Epithelial cell of esophagus (primary cell): ENCODE measurements at regions not wholly inside any gene's neighbourhood (a gene's known extent, or its start where the extent isn't known, plus 50 kb on each side); places are given as distances from the start of the nearest gene placed in this dataset.
A peak's percentile ranks its signal among the peaks of the same experiment; 100 is the strongest.
"Not testable (repeated sequence)": the region's sequence is repeated elsewhere in the genome, so short reads cannot be mapped to it uniquely, and the experiment has no call there.

Experiments used
- DNase-seq: peaks from one replicate; pipeline ENCODE4 v3.0.0; 2010; ENCODE audit warnings: low read depth
- H3K4me3 ChIP-seq: 2 replicates; pipeline ENCODE4 v1.5.1; 2011; ENCODE audit warnings: mild to moderate bottlenecking, low read length, control low read depth
- CTCF ChIP-seq: IDR thresholded peaks from 2 replicates; pipeline ENCODE4 v1.5.1; 2011; ENCODE audit warnings: low read depth, mild to moderate bottlenecking, low read length, control low read depth, inconsistent platforms; ENCODE audit not compliant: insufficient read depth; ENCODE audit errors: missing control alignments

- DNase-seq, result no peak
- no peak overlapping the region for H3K4me3 ChIP-seq
- no peak for TF ChIP-seq CTCF
These were observed 120.3 kb upstream of the KLHL4 start for GRCh38 chrX:87397103-87397886.

- H3K4me3 ChIP-seq, result no peak overlapping the region
- no peak for DNase-seq
- TF ChIP-seq CTCF, result no peak
These were observed 115.3 kb upstream of the KLHL4 start for GRCh38 chrX:87402256-87402655.

DNA sequence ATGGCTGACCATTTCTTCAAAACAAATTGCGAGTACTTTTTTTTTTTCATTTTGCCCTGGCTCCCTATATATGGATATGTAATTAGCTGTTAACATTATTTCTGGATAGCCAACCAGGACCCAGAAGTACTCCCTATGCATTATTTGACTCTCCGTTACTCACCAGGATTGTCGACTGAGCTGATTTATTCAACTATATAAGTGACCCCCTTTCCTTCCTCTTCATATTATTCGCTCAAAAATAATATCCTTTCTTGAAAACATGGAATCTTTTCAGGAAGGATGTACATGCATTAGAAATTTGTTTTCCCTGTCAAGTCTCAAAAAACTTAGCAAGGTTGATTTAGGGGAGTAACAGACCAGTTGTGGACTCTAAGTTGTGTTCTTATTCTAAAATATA lies 114.1 kb upstream of the KLHL4 start:
- no peak for TF ChIP-seq CTCF
- DNase-seq, result no peak
- H3K4me3 ChIP-seq, result no peak overlapping the region

GRCh38 chrX:87409113-87409841 lies 108.3 kb upstream of the KLHL4 start:
- H3K4me3 ChIP-seq, result no peak overlapping the region
- DNase-seq, result peak; percentile 54
- TF ChIP-seq CTCF, result no peak

- no peak for TF ChIP-seq CTCF
- H3K4me3 ChIP-seq, result no peak overlapping the region
- no peak for DNase-seq
These were observed 92.0 kb upstream of the KLHL4 start for GRCh38 chrX:87425618-87426017.

GRCh38 chrX:87434618-87435017 lies 83.0 kb upstream of the KLHL4 start:
- TF ChIP-seq CTCF, result no peak
- no peak for DNase-seq
- no peak overlapping the region for H3K4me3 ChIP-seq

DNA sequence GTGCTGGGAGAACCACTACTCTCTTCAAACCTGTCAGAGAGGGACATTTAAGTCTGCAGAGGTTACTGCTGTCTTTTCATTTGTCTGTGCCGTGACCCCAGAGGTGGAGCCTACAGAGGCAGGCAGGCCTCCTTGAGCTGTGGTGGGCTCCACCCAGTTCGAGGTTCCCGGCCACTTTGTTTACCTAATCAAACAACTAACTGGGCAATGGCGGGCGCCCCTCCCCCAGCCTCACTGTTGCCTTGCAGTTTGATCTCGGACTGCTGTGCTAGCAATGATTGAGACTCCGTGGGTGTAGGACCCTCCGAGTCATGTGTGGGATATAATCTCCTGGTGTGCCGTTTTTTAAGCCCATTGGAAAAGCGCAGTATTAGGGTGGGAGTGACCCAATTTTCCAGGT lies 69.0 kb upstream of the KLHL4 start:
- H3K4me3 ChIP-seq, DNase-seq: not testable (repeated sequence)

DNA sequence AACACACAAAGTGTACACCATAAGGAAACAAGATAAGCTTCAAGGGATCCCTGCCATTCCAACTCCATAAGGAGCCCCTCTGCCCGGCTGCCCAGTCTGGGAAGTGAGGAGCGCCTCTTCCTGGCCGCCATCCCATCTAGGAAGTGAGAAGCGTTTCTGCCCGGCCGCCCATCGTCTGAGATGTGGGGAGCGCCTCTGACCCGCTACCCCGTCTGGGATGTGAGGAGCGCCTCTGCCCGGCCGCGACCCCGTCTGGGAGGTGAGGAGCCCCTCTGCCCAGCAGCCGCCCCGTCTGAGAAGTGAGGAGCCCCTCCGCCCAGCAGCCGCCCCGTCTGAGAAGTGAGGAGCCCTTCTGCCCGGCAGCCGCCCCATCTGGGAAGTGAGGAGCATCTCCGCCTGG lies 51.8 kb upstream of the KLHL4 start:
- DNase-seq, H3K4me3 ChIP-seq: not testable (repeated sequence)
